GM21737 (cell line): ENCODE measurements at regions not wholly inside any gene's neighbourhood (a gene's known extent, or its start where the extent isn't known, plus 50 kb on each side); places are given as distances from the start of the nearest gene placed in this dataset.

Experiments
- ATAC-seq: cut with Tn5 transposase; IDR thresholded peaks from one replicate; pipeline ENCODE4 v1.9.1; 2021; ENCODE audit warnings: mild to moderate bottlenecking, moderate library complexity; ENCODE audit not compliant: unreplicated experiment

GRCh38 chr21:15508554-15508953 is 221.2 kb upstream of the USP25 start:
- no peak for ATAC-seq

- ATAC-seq: peak; percentile 96
These were observed 215.5 kb upstream of the USP25 start for GRCh38 chr21:15514073-15514946.

GRCh38 chr21:15515908-15516307 is 213.9 kb upstream of the USP25 start:
- ATAC-seq: no peak

GRCh38 chr21:15517394-15517793 is 212.4 kb upstream of the USP25 start:
- ATAC-seq: no peak

GRCh38 chr21:15520811-15521643 is 208.8 kb upstream of the USP25 start:
- no peak for ATAC-seq

GRCh38 chr21:15521644-15522001 is 208.2 kb upstream of the USP25 start:
- ATAC-seq: no peak

GRCh38 chr21:15522148-15522547 is 207.6 kb upstream of the USP25 start:
- ATAC-seq: no peak

GRCh38 chr21:15524855-15525254 is 204.9 kb upstream of the USP25 start:
- no peak for ATAC-seq

- ATAC-seq: no peak
These were observed 203.0 kb upstream of the USP25 start for GRCh38 chr21:15526798-15527197.

- no peak for ATAC-seq
These were observed 201.4 kb upstream of the USP25 start for GRCh38 chr21:15528346-15528745.

- no peak for ATAC-seq
These were observed 197.8 kb upstream of the USP25 start for GRCh38 chr21:15531986-15532385.

GRCh38 chr21:15533618-15534017 is 196.2 kb upstream of the USP25 start:
- ATAC-seq: no peak

- ATAC-seq: no peak
These were observed 195.3 kb upstream of the USP25 start for GRCh38 chr21:15534450-15534886.

GRCh38 chr21:15539376-15539775 is 190.4 kb upstream of the USP25 start:
- ATAC-seq: no peak

GRCh38 chr21:15543473-15543872 is 186.3 kb upstream of the USP25 start:
- ATAC-seq: no peak

GRCh38 chr21:15549671-15550070 is 180.1 kb upstream of the USP25 start:
- ATAC-seq: no peak

GRCh38 chr21:15552914-15553494 is 176.8 kb upstream of the USP25 start:
- ATAC-seq: no peak

GRCh38 chr21:15557925-15558324 is 171.9 kb upstream of the USP25 start:
- no peak for ATAC-seq

- no peak for ATAC-seq
These were observed 170.9 kb upstream of the USP25 start for GRCh38 chr21:15558884-15559283.

GRCh38 chr21:15559660-15560059 is 170.1 kb upstream of the USP25 start:
- no peak for ATAC-seq

- ATAC-seq: no peak
These were observed 169.3 kb upstream of the USP25 start for GRCh38 chr21:15560383-15561056.
